Activated CD4-positive, alpha-beta T cell treated with anti-CD3 and anti-CD28 coated beads, Interleukin-2, amount 10 ng/mL, durations not matched to agents 24 days and 14 days (primary cell): ENCODE measurements at regions not wholly inside any gene's neighbourhood (a gene's known extent, or its start where the extent isn't known, plus 50 kb on each side); places are given as distances from the start of the nearest gene placed in this dataset.
"Not testable (repeated sequence)": the region's sequence is repeated elsewhere in the genome, so short reads cannot be mapped to it uniquely, and the experiment has no call there.

Experiments
- DNase-seq: peaks from one replicate; pipeline ENCODE4 v3.0.0; 2022
- H3K27ac Mint-ChIP-seq: one replicate; pipeline ENCODE4 v1.8.0; 2022; ENCODE audit warnings: mild to moderate bottlenecking, mixed read lengths
- H3K27me3 Mint-ChIP-seq: one replicate; pipeline ENCODE4 v1.8.0; 2022; ENCODE audit warnings: mixed read lengths
- H3K36me3 Mint-ChIP-seq: one replicate; pipeline ENCODE4 v1.8.0; 2022; ENCODE audit warnings: low read depth, mild to moderate bottlenecking, mixed read lengths
- H3K4me1 Mint-ChIP-seq: one replicate; pipeline ENCODE4 v1.8.0; 2021; ENCODE audit warnings: mixed read lengths
- H3K4me3 Mint-ChIP-seq: one replicate; pipeline ENCODE4 v1.8.0; 2022; ENCODE audit warnings: mild to moderate bottlenecking, moderate library complexity, mixed read lengths
- H3K9me3 Mint-ChIP-seq: one replicate; pipeline ENCODE4 v1.8.0; 2021; ENCODE audit warnings: mixed read lengths
- intact Hi-C: fragments of 100-400 bp; cut with micrococcal nuclease; formaldehyde crosslinking; loops from one replicate; pipeline ENCODE4 v1.15.1; 2023

GRCh38 chr4:58061967-58062366 lies 951.8 kb upstream of the IGFBP7 start:
- no peaks in the 10 kb centered on the region for H3K4me1 Mint-ChIP-seq

GRCh38 chr4:58050439-58050838 lies 940.3 kb upstream of the IGFBP7 start:
- no peak overlapping the region for H3K27ac Mint-ChIP-seq
- intact Hi-C loops: no loop called here

More at GRCh38 chr4:58061967-58062366, 951.8 kb upstream of the IGFBP7 start:
- intact Hi-C loops: no loop called here
- Mint-ChIP-seq H3K27me3 (no peaks in the 10 kb centered on the region), H3K27ac (no peak overlapping the region), H3K9me3 (no peaks in the 10 kb centered on the region), H3K4me3 (no peak overlapping the region), H3K36me3 (no peaks in the 10 kb centered on the region)
- no peak for DNase-seq

GRCh38 chr4:58048491-58048890 lies 938.3 kb upstream of the IGFBP7 start:
- no peak for DNase-seq
- no peaks in the 10 kb centered on the region for H3K36me3 Mint-ChIP-seq
- H3K4me3 Mint-ChIP-seq: no peak overlapping the region
- H3K9me3 Mint-ChIP-seq: peaks cover 3% of the 10 kb centered on the region
- H3K27ac Mint-ChIP-seq: no peak overlapping the region
- intact Hi-C loops: no loop called here
- no peaks in the 10 kb centered on the region for H3K27me3 Mint-ChIP-seq
- no peaks in the 10 kb centered on the region for H3K4me1 Mint-ChIP-seq

More at GRCh38 chr4:58050439-58050838, 940.3 kb upstream of the IGFBP7 start:
- no peak overlapping the region for H3K4me3 Mint-ChIP-seq
- no peaks in the 10 kb centered on the region for H3K4me1 Mint-ChIP-seq
- no peaks in the 10 kb centered on the region for H3K27me3 Mint-ChIP-seq
- H3K36me3 Mint-ChIP-seq: no peaks in the 10 kb centered on the region
- no peak for DNase-seq
- peaks cover 3% of the 10 kb centered on the region for H3K9me3 Mint-ChIP-seq

GRCh38 chr4:58042176-58042575 lies 932.0 kb upstream of the IGFBP7 start:
- Mint-ChIP-seq H3K36me3 (no peaks in the 10 kb centered on the region), H3K4me3 (no peak overlapping the region), H3K27me3 (no peaks in the 10 kb centered on the region), H3K27ac (no peak overlapping the region), H3K9me3 (peaks cover 12% of the 10 kb centered on the region), H3K4me1 (no peaks in the 10 kb centered on the region)
- DNase-seq: no peak
- intact Hi-C loops: no loop called here

GRCh38 chr4:57993944-57994343 lies 883.8 kb upstream of the IGFBP7 start:
- Mint-ChIP-seq H3K27me3 (no peaks in the 10 kb centered on the region), H3K27ac (no peak overlapping the region), H3K9me3 (no peaks in the 10 kb centered on the region), H3K4me3 (no peak overlapping the region), H3K4me1 (no peaks in the 10 kb centered on the region), H3K36me3 (no peaks in the 10 kb centered on the region)
- intact Hi-C loops: no loop called here
- no peak for DNase-seq

GRCh38 chr4:57989430-57989829 lies 879.2 kb upstream of the IGFBP7 start:
- no peak overlapping the region for H3K4me3 Mint-ChIP-seq

GRCh38 chr4:57985161-57985560 lies 875.0 kb upstream of the IGFBP7 start:
- intact Hi-C loops: no loop called here
- Mint-ChIP-seq H3K9me3 (no peaks in the 10 kb centered on the region), H3K27ac (no peak overlapping the region), H3K36me3 (no peaks in the 10 kb centered on the region), H3K27me3 (no peaks in the 10 kb centered on the region), H3K4me3 (no peak overlapping the region), H3K4me1 (no peaks in the 10 kb centered on the region)
- no peak for DNase-seq

More at GRCh38 chr4:57989430-57989829, 879.2 kb upstream of the IGFBP7 start:
- no peaks in the 10 kb centered on the region for H3K4me1 Mint-ChIP-seq
- intact Hi-C loops: no loop called here
- DNase-seq: no peak
- H3K27me3 Mint-ChIP-seq: no peaks in the 10 kb centered on the region
- no peak overlapping the region for H3K27ac Mint-ChIP-seq
- no peaks in the 10 kb centered on the region for H3K9me3 Mint-ChIP-seq
- H3K36me3 Mint-ChIP-seq: no peaks in the 10 kb centered on the region

GRCh38 chr4:57981123-57981522 lies 870.9 kb upstream of the IGFBP7 start:
- H3K4me1 Mint-ChIP-seq: no peaks in the 10 kb centered on the region
- no peaks in the 10 kb centered on the region for H3K27me3 Mint-ChIP-seq
- no peak for DNase-seq
- no peaks in the 10 kb centered on the region for H3K9me3 Mint-ChIP-seq
- no peaks in the 10 kb centered on the region for H3K36me3 Mint-ChIP-seq
- intact Hi-C loops: no loop called here
- H3K4me3 Mint-ChIP-seq: no peak overlapping the region
- H3K27ac Mint-ChIP-seq: no peak overlapping the region

GRCh38 chr4:57974821-57975220 lies 864.6 kb upstream of the IGFBP7 start:
- no peak for DNase-seq
- intact Hi-C loops: no loop called here
- Mint-ChIP-seq H3K4me1 (no peaks in the 10 kb centered on the region), H3K36me3 (no peaks in the 10 kb centered on the region), H3K27ac (no peak overlapping the region), H3K27me3 (no peaks in the 10 kb centered on the region), H3K4me3 (no peak overlapping the region), H3K9me3 (no peaks in the 10 kb centered on the region)

GRCh38 chr4:57973819-57974218 lies 863.6 kb upstream of the IGFBP7 start:
- no peaks in the 10 kb centered on the region for H3K27me3 Mint-ChIP-seq
- no peak overlapping the region for H3K27ac Mint-ChIP-seq
- no peak for DNase-seq
- no peaks in the 10 kb centered on the region for H3K9me3 Mint-ChIP-seq
- no peaks in the 10 kb centered on the region for H3K36me3 Mint-ChIP-seq
- intact Hi-C loops: no loop called here
- H3K4me3 Mint-ChIP-seq: no peak overlapping the region
- no peaks in the 10 kb centered on the region for H3K4me1 Mint-ChIP-seq

GRCh38 chr4:57971261-57971660 lies 861.1 kb upstream of the IGFBP7 start:
- Mint-ChIP-seq H3K4me3 (no peak overlapping the region), H3K27ac (no peak overlapping the region), H3K4me1 (no peaks in the 10 kb centered on the region), H3K9me3 (no peaks in the 10 kb centered on the region), H3K36me3 (no peaks in the 10 kb centered on the region), H3K27me3 (no peaks in the 10 kb centered on the region)
- intact Hi-C loops: no loop called here
- no peak for DNase-seq

GRCh38 chr4:57966987-57967760 lies 857.0 kb upstream of the IGFBP7 start:
- Mint-ChIP-seq H3K9me3 (no peaks in the 10 kb centered on the region), H3K36me3 (no peaks in the 10 kb centered on the region)

GRCh38 chr4:57965431-57965830 lies 855.2 kb upstream of the IGFBP7 start:
- intact Hi-C loops, H3K27me3 Mint-ChIP-seq, H3K27ac Mint-ChIP-seq, H3K36me3 Mint-ChIP-seq, DNase-seq, H3K4me3 Mint-ChIP-seq, H3K9me3 Mint-ChIP-seq, H3K4me1 Mint-ChIP-seq: not testable (repeated sequence)

More at GRCh38 chr4:57966987-57967760, 857.0 kb upstream of the IGFBP7 start:
- H3K27me3 Mint-ChIP-seq: no peaks in the 10 kb centered on the region
- no peak overlapping the region for H3K27ac Mint-ChIP-seq
- intact Hi-C loops: no loop called here
- H3K4me3 Mint-ChIP-seq: no peak overlapping the region
- DNase-seq: no peak
- no peaks in the 10 kb centered on the region for H3K4me1 Mint-ChIP-seq

- no peak for DNase-seq
- intact Hi-C loops: no loop called here
- Mint-ChIP-seq H3K4me1 (no peaks in the 10 kb centered on the region), H3K4me3 (no peak overlapping the region), H3K36me3 (no peaks in the 10 kb centered on the region), H3K9me3 (no peaks in the 10 kb centered on the region), H3K27ac (no peak overlapping the region), H3K27me3 (no peaks in the 10 kb centered on the region)
These were observed 835.1 kb upstream of the IGFBP7 start for GRCh38 chr4:57945298-57945697.

GRCh38 chr4:57943682-57944081 lies 833.5 kb upstream of the IGFBP7 start:
- Mint-ChIP-seq H3K4me1 (no peaks in the 10 kb centered on the region), H3K27ac (no peak overlapping the region), H3K36me3 (no peaks in the 10 kb centered on the region), H3K27me3 (no peaks in the 10 kb centered on the region), H3K9me3 (no peaks in the 10 kb centered on the region), H3K4me3 (no peak overlapping the region)
- intact Hi-C loops: no loop called here
- DNase-seq: no peak
